Neural cell (in vitro differentiated cells): ENCODE measurements at regions not wholly inside any gene's neighbourhood (a gene's known extent, or its start where the extent isn't known, plus 50 kb on each side); places are given as distances from the start of the nearest gene placed in this dataset.

ENCODE experiments used
- POLR2AphosphoS5 ChIP-seq: IDR thresholded peaks from 2 replicates; pipeline ENCODE4 v1.6.1; 2012
- REST ChIP-seq: IDR thresholded peaks from 2 replicates; pipeline ENCODE4 v1.6.1; 2012; ENCODE audit warnings: borderline replicate concordance
- SMC3 ChIP-seq: fragments of 450-650 bp; conservative IDR thresholded peaks from 2 replicates; pipeline ENCODE4 v1.6.1; 2014; ENCODE audit warnings: antibody characterized with exemption, mild to moderate bottlenecking, moderate library complexity; ENCODE audit not compliant: poor library complexity
- TAF1 ChIP-seq: IDR thresholded peaks from 2 replicates; pipeline ENCODE4 v1.6.1; 2012; ENCODE audit warnings: low read depth
- TF ChIP-seq, protein P1 (sequence below): fragments of 450-650 bp; IDR thresholded peaks from 2 replicates; pipeline ENCODE4 v1.5.1; 2014; ENCODE audit warnings: antibody characterized with exemption, mild to moderate bottlenecking, moderate library complexity; ENCODE audit not compliant: poor library complexity, severe bottlenecking

- TF ChIP-seq TAF1 (no peak), POLR2AphosphoS5 (no peak), SMC3 (no peak), REST (no peak)
- TF ChIP-seq, protein P1, sequence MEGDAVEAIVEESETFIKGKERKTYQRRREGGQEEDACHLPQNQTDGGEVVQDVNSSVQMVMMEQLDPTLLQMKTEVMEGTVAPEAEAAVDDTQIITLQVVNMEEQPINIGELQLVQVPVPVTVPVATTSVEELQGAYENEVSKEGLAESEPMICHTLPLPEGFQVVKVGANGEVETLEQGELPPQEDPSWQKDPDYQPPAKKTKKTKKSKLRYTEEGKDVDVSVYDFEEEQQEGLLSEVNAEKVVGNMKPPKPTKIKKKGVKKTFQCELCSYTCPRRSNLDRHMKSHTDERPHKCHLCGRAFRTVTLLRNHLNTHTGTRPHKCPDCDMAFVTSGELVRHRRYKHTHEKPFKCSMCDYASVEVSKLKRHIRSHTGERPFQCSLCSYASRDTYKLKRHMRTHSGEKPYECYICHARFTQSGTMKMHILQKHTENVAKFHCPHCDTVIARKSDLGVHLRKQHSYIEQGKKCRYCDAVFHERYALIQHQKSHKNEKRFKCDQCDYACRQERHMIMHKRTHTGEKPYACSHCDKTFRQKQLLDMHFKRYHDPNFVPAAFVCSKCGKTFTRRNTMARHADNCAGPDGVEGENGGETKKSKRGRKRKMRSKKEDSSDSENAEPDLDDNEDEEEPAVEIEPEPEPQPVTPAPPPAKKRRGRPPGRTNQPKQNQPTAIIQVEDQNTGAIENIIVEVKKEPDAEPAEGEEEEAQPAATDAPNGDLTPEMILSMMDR, result no peak
These were observed 183.9 kb upstream of the ESRRG start for GRCh38 chr1:216907100-216907499.
